Ovary (tissue), 7 donors: ENCODE measurements at regions not wholly inside any gene's neighbourhood (a gene's known extent, or its start where the extent isn't known, plus 50 kb on each side); places are given as distances from the start of the nearest gene placed in this dataset.

Experiments used
- DNase-seq, 5 donors: peaks; one replicate each; pipeline ENCODE4 v3.0.0-alpha.2; 2019 to 2020
- H3K27ac ChIP-seq, 2 donors: fragments of 200-600 bp; one replicate each; pipeline versions ENCODE4 v1.5.1 to v1.8.0; 2019 to 2022
- H3K27me3 ChIP-seq: fragments of 200-600 bp; one replicate; pipeline ENCODE4 v1.8.0; 2022
- H3K36me3 ChIP-seq: fragments of 200-600 bp; sonication (generic); one replicate; pipeline ENCODE4 v1.5.1; 2019
- H3K4me1 ChIP-seq: one replicate; pipeline ENCODE4 v1.8.1; 2013; ENCODE audit warnings: mild to moderate bottlenecking, moderate library complexity; ENCODE audit not compliant: insufficient read depth
- H3K4me3 ChIP-seq: fragments of 200-600 bp; sonication (generic); one replicate; pipeline ENCODE4 v1.5.1; 2017
- H3K9me3 ChIP-seq, 2 donors: fragments of 200-600 bp in 1 of 2; sonication (generic) in 1 of 2; one replicate each; pipeline versions ENCODE4 v1.5.1 to v1.8.1; 2013 to 2019; ENCODE audit warnings: mild to moderate bottlenecking in 1 of 2, moderate library complexity in 1 of 2
- EP300 ChIP-seq: sonication (generic); formaldehyde crosslinking; IDR thresholded peaks from one replicate; pipeline ENCODE4 v1.6.1; 2017; ENCODE audit warnings: antibody characterized with exemption
- POLR2A ChIP-seq: fragments of 450-650 bp; IDR thresholded peaks from one replicate; pipeline ENCODE4 v1.6.1; 2017; ENCODE audit warnings: antibody characterized with exemption, mild to moderate bottlenecking, moderate library complexity
- WGBS, 3 donors: extraction: QIAGEN DNeasy Blood & Tissue Kit in 1 of 3; methylation state at CpG; one replicate each; pipeline versions ENCODE4 v1.1.5 to v1.1.7; 2013 to 2017; 5-methylcytosine and 5-hydroxymethylcytosine counted together
- intact Hi-C, 4 donors: fragments of 100-400 bp; cut with DNase I; formaldehyde crosslinking; loops; one replicate each; pipeline versions ENCODE4 v1.11.0 to v1.15.1; 2022 to 2023
- TF ChIP-seq, protein P1 (sequence below), 3 donors: fragments of 450-650 bp in 2 of 3; fragments of 200-600 bp in 1 of 3; IDR thresholded peaks; one replicate each; pipeline versions ENCODE4 v1.5.1 to v1.8.0; 2016 to 2022; ENCODE audit warnings: antibody characterized with exemption in 3 of 3, mild to moderate bottlenecking in 1 of 3
- donor health status: DM: no; HTN: no; CAD: no; lungs with moderate emphysema.
- donor health status: DM: no; HTN: no; CAD: no.
- donor health status: Bipolar disorder and iron deficiency.
- donor health status: DM: no; HTN: no; CAD: no.
- donor health status: DM: yes; HTN: yes; CAD: no.

DNA sequence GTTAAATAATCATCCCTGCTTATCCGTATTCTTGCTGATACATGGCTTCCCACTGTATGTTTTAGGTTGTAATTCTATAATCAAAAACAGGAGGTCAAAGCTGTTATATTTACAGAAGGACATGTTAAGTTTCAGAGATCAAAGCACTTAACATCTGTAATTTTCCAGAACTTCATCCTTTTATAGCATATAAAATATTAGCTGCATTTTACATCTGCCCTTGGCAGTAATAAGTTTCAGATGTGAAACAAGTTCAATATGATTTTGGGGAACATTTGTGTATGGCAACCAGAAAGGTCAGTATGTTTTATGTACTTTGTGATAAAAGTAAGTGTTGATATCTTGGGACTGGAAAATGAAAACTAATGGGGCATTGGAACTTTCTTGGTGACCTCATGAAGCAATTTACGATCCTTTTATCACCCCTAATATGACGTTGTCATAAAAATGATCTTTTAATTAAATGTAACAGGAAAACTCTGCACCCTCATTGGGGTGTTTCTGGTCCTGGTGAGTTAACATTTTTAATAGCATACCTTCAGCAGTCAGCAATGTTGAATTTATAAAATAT is 449.6 kb downstream of the GPATCH2 start:
- no peaks in the 10 kb centered on the region for H3K27me3 ChIP-seq
- intact Hi-C loops: no loop called here
- no peak for TF ChIP-seq POLR2A
- TF ChIP-seq, protein P1, sequence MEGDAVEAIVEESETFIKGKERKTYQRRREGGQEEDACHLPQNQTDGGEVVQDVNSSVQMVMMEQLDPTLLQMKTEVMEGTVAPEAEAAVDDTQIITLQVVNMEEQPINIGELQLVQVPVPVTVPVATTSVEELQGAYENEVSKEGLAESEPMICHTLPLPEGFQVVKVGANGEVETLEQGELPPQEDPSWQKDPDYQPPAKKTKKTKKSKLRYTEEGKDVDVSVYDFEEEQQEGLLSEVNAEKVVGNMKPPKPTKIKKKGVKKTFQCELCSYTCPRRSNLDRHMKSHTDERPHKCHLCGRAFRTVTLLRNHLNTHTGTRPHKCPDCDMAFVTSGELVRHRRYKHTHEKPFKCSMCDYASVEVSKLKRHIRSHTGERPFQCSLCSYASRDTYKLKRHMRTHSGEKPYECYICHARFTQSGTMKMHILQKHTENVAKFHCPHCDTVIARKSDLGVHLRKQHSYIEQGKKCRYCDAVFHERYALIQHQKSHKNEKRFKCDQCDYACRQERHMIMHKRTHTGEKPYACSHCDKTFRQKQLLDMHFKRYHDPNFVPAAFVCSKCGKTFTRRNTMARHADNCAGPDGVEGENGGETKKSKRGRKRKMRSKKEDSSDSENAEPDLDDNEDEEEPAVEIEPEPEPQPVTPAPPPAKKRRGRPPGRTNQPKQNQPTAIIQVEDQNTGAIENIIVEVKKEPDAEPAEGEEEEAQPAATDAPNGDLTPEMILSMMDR (IDR thresholded peaks at IDR 0.05): no peak
- no peak for TF ChIP-seq EP300
- H3K4me3 ChIP-seq: no peak overlapping the region
- no peaks in the 10 kb centered on the region for H3K4me1 ChIP-seq
- no peaks in the 10 kb centered on the region for H3K9me3 ChIP-seq
- no peak for DNase-seq
- no peak overlapping the region for H3K27ac ChIP-seq
- H3K36me3 ChIP-seq: no peaks in the 10 kb centered on the region
- WGBS, 3 donors: 17 to 22% (median 20%) methylated on average over 3 of the region's 3 CpGs

DNA sequence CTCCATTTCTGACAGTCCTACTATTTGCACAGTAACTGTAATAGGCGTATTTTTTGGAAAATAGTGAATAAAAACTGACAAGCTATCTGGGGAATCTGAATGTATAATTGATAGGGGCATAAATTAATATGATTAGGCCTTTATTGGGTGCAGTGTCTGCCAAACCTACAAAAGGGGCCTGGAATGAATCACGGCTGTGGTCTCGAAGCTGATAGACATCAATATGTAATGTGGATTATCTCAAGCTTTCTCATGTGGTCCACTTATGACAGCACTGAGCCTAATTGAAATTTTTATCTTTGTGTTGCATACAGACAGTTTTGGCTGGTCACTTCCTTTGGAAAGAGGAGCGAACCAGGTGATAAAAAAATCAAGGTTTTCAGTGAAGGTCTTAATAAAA is 450.4 kb downstream of the GPATCH2 start:
- H3K27me3 ChIP-seq: no peaks in the 10 kb centered on the region
- no peaks in the 10 kb centered on the region for H3K4me1 ChIP-seq
- no peak for DNase-seq
- 46 to 67% (median 66%) methylated on average over 4 of the region's 4 CpGs for WGBS, 3 donors
- no peaks in the 10 kb centered on the region for H3K36me3 ChIP-seq
- no peaks in the 10 kb centered on the region for H3K9me3 ChIP-seq
- intact Hi-C loops: no loop called here
- TF ChIP-seq, protein P1 (IDR thresholded peaks at IDR 0.05): no peak
- no peak for TF ChIP-seq EP300
- TF ChIP-seq POLR2A: no peak
- H3K4me3 ChIP-seq: no peak overlapping the region
- no peak overlapping the region for H3K27ac ChIP-seq

DNA sequence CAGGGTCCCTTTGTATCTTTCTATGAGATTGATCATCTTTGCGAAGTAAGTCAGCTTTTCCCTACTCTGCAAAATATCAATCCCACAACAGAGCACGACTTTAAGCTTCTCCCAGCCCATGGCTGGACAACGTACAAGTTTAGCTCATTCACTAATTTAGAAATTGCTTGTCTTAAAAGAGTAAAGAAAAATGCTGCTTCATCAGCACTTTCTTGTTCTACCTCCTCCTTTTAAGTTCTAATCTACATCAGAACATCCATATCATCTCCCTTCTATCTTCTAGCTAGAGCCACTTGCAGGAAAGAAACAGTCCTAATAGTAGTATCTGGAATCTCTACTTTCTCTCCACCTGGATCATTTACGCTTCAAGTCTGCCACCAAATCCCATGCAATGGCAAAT is 441.2 kb upstream of the ESRRG start:
- H3K9me3 ChIP-seq: no peaks in the 10 kb centered on the region
- intact Hi-C loops: no loop called here
- 87 to 89% (median 87%) methylated on average over 4 of the region's 4 CpGs for WGBS, 3 donors
- H3K27me3 ChIP-seq: no peaks in the 10 kb centered on the region
- TF ChIP-seq EP300 (no peak), POLR2A (no peak)
- TF ChIP-seq, protein P1 (IDR thresholded peaks at IDR 0.05): no peak
- DNase-seq: no peak
- H3K27ac ChIP-seq: no peak overlapping the region
- H3K4me1 ChIP-seq: no peaks in the 10 kb centered on the region
- no peaks in the 10 kb centered on the region for H3K36me3 ChIP-seq
- no peak overlapping the region for H3K4me3 ChIP-seq

DNA sequence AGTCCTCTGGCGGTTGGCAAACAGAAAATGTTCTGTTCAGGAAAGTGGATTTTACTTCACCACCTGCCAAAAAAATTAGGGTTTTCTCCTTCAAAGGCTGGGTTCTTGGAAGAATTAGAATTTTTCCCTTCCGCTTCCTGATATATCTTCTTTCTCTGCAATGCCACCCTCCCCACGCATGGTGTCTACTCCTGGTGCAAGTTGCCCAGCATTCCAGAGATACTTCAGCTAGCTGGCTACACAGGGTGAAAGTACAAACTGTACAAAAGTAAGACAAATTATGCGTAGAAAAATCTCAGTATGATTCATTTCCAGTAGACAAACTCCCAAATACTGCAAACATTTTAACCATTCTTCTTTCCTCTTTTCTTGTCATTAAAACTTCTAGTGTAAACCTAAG is 430.1 kb upstream of the ESRRG start:
- no peak overlapping the region for H3K27ac ChIP-seq
- 43 to 74% (median 61%) methylated on average over 4 of the region's 4 CpGs for WGBS, 3 donors
- no peak for DNase-seq
- no peaks in the 10 kb centered on the region for H3K27me3 ChIP-seq
- intact Hi-C loops: no loop called here
- no peaks in the 10 kb centered on the region for H3K4me1 ChIP-seq
- no peaks in the 10 kb centered on the region for H3K9me3 ChIP-seq
- no peak overlapping the region for H3K4me3 ChIP-seq
- H3K36me3 ChIP-seq: no peaks in the 10 kb centered on the region
- TF ChIP-seq, protein P1 (IDR thresholded peaks at IDR 0.05): no peak
- TF ChIP-seq EP300 (no peak), POLR2A (no peak)
